ENCODE measurements at regions not wholly inside any gene's neighbourhood (a gene's known extent, or its start where the extent isn't known, plus 50 kb on each side); places are given as distances from the start of the nearest gene placed in this dataset.

DNA sequence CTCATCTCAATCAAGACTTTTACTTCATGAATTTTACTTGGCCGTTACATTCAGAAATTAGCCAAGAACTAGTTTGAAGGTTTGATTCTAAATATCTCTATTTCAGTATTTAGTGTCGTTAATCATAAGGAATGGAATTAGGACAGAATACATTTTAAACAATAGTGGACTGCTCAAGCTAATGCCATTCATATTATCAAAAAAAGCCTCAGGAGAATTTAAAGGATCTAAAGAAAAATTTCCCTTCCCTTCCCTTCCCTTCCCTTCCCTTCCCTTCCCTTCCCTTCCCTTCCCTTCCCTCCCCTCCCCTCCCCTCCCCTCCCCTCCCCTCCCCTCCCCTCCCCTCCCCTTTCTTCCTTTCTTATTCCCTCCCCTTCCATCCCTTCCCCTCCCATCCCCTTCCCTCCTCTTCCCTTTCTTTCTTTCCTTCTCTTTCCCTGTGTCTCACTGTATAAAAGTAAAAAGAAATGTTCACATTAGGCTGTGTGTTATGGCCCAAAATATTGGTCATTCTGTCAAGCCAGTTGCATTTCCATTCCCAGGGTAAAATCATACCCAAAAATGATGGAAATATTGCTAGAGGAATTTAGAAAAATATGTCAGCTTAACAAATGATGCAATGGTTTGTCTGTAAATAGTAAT, 717.8 kb downstream of the LUZP2 start:
- H3K36me3 ChIP-seq, result no peaks in the 10 kb centered on the region
- no peaks in the 10 kb centered on the region for H3K9me3 ChIP-seq
- WGBS, 2 donors, result 87 to 93% methylated on average over 2 of the region's 2 CpGs
- H3K27me3 ChIP-seq, result no peaks in the 10 kb centered on the region
- H3K27ac ChIP-seq, result no peak overlapping the region
- no peak overlapping the region for H3K4me3 ChIP-seq
- no peaks in the 10 kb centered on the region for H3K4me1 ChIP-seq
- TF ChIP-seq POLR2A (IDR thresholded peaks at IDR 0.05), result no peak
- TF ChIP-seq EP300 (IDR thresholded peaks at IDR 0.05), result no peak
- TF ChIP-seq POLR2AphosphoS5 (IDR thresholded peaks at IDR 0.05), result no peak
- TF ChIP-seq, protein P1, sequence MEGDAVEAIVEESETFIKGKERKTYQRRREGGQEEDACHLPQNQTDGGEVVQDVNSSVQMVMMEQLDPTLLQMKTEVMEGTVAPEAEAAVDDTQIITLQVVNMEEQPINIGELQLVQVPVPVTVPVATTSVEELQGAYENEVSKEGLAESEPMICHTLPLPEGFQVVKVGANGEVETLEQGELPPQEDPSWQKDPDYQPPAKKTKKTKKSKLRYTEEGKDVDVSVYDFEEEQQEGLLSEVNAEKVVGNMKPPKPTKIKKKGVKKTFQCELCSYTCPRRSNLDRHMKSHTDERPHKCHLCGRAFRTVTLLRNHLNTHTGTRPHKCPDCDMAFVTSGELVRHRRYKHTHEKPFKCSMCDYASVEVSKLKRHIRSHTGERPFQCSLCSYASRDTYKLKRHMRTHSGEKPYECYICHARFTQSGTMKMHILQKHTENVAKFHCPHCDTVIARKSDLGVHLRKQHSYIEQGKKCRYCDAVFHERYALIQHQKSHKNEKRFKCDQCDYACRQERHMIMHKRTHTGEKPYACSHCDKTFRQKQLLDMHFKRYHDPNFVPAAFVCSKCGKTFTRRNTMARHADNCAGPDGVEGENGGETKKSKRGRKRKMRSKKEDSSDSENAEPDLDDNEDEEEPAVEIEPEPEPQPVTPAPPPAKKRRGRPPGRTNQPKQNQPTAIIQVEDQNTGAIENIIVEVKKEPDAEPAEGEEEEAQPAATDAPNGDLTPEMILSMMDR (IDR thresholded peaks at IDR 0.05), result no peak
- no peak for DNase-seq
- intact Hi-C loops (cut with DNase I), result no loop called here

DNA sequence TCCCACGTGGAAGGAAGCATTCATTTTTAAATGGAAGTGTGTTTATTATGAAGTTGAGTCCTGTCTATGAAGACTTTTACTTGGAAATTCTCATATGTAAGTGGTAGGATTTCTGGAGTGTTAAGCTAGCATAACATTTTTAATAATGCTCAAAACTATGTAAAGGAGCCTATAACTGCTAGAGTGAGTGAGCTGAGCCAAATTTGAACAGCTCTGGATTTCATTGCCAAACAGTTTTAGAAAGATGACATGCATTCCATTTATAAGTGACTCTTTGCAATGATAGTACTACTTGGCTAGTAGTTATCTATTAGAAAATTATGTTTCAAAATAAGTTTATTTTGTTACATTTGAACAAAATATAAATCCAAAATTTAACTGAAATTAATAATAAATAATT, 721.2 kb downstream of the LUZP2 start:
- Histone ChIP-seq H3K27ac (no peak overlapping the region), H3K4me3 (no peak overlapping the region), H3K36me3 (no peaks in the 10 kb centered on the region), H3K4me1 (no peaks in the 10 kb centered on the region), H3K27me3 (no peaks in the 10 kb centered on the region), H3K9me3 (no peaks in the 10 kb centered on the region)
- TF ChIP-seq POLR2AphosphoS5 (IDR thresholded peaks at IDR 0.05) (no peak), EP300 (IDR thresholded peaks at IDR 0.05) (no peak)
- intact Hi-C loops (cut with DNase I), result no loop called here
- 51 to 58% methylated on average over 1 of the region's 1 CpG for WGBS, 2 donors
- no peak for DNase-seq

DNA sequence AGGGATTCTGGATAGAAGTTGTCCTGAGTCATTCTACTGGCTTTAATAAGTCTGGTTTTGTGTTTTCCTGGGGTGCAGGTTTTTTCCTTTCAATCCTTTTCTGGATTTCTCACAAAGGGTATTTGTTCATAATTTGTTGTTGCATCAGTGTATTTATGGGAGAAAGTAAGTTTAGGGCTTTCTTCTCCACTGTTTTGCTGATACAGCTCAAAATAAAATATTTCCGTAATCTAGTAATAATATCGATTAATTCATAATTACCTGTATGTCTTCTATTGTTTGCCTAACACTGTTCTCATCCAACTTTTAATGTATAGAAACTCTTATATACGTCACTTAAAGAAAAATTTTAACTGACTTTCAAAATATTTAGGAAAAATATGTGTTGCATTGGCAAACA, 728.2 kb downstream of the LUZP2 start:
- no peak for TF ChIP-seq POLR2AphosphoS5 (IDR thresholded peaks at IDR 0.05)
- TF ChIP-seq POLR2A (IDR thresholded peaks at IDR 0.05), result no peak
- intact Hi-C loops (cut with DNase I), result no loop called here
- H3K36me3 ChIP-seq, result no peaks in the 10 kb centered on the region
- H3K9me3 ChIP-seq, result peaks cover 0 to 4% (median 0%) of the 10 kb centered on the region in 4 donors
- H3K4me3 ChIP-seq, result no peak overlapping the region
- DNase-seq, result no peak
- WGBS, 2 donors, result 56 to 93% methylated on average over 3 of the region's 3 CpGs
- H3K27me3 ChIP-seq, result no peaks in the 10 kb centered on the region
- H3K4me1 ChIP-seq, result no peaks in the 10 kb centered on the region
- no peak overlapping the region for H3K27ac ChIP-seq

DNA sequence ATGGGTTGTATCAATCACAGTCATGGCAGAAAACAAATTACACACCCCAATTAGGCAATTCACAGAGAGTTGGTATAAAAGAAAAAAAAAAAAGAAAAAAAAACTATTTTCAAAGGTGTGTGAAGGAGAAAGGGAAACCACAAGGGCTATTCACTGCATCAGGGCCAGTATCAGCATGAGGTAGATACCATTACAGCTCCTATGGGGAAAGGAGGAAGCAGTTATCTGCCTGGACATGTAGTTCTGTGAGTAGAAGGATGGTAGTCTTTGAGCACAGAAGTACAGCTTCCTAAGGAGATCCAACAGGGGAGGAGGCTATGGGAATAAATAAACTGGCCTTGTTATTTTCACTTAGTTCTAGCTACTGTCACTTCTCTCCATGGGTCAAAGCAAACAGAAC, 746.1 kb downstream of the LUZP2 start:
- DNase-seq, result no peak
- TF ChIP-seq, protein P1 (IDR thresholded peaks at IDR 0.05), result no peak
- no peak for TF ChIP-seq POLR2A (IDR thresholded peaks at IDR 0.05)
- no peak for TF ChIP-seq POLR2AphosphoS5 (IDR thresholded peaks at IDR 0.05)
- TF ChIP-seq EP300 (IDR thresholded peaks at IDR 0.05), result no peak
- H3K9me3 ChIP-seq, result peaks cover 0 to 6% (median 0%) of the 10 kb centered on the region in 4 donors
- no peak overlapping the region for H3K4me3 ChIP-seq
- H3K36me3 ChIP-seq, result no peaks in the 10 kb centered on the region
- no peaks in the 10 kb centered on the region for H3K4me1 ChIP-seq
- no peak overlapping the region for H3K27ac ChIP-seq
- intact Hi-C loops (cut with DNase I), result loop anchor here (10.0 kb wide), 1 partner anchor 58 kb away; no protein-coding TSS in a partner anchor
- no peaks in the 10 kb centered on the region for H3K27me3 ChIP-seq

DNA sequence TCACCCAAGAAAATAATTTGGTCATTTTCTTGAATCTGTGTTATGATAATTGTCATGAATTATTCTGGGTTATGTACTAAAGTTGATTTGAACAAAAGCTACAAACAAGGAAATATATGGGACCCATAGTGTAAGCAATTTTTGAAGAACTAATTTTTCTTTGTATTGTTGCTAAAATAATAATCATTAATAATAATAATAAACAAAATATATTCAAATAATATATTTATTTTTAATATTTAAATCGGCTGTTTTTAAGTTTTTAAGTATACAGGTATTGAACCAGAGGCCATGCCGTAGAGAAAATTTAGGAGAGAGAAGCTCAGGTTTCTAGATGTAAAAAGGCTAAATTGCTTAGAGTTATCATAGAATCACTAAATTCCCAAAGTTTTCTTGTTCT, 747.3 kb downstream of the LUZP2 start:
- 91 to 93% methylated on average over 2 of the region's 2 CpGs for WGBS, 2 donors
- TF ChIP-seq POLR2AphosphoS5 (IDR thresholded peaks at IDR 0.05) (no peak), EP300 (IDR thresholded peaks at IDR 0.05) (no peak), POLR2A (IDR thresholded peaks at IDR 0.05) (no peak)
- TF ChIP-seq, protein P1 (IDR thresholded peaks at IDR 0.05), result no peak
- Histone ChIP-seq H3K9me3 (peaks cover 0 to 6% (median 0%) of the 10 kb centered on the region in 4 donors), H3K27me3 (no peaks in the 10 kb centered on the region), H3K27ac (no peak overlapping the region), H3K36me3 (no peaks in the 10 kb centered on the region), H3K4me3 (no peak overlapping the region), H3K4me1 (no peaks in the 10 kb centered on the region)
- no peak for DNase-seq
- intact Hi-C loops (cut with DNase I), result loop anchor here (10.0 kb wide), 1 partner anchor 59 kb away; no protein-coding TSS in a partner anchor

DNA sequence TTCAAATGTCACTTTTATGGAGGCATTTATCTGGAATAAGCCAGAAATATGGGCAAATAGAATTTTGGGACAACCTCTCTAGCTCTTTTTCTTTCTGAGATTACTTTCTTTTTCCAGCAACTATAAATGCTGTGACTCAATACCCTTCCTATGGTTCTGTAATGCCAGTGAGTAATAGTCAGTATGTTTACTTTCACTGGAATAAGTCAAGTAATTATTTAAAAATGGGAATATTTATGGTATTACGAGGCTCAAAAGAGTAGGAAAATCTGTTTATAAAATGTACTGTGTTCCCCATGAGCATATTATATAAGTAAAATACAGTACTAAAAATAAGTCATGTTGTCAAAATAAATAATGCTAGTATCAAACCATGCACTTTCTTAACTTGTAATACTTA, 750.5 kb downstream of the LUZP2 start:
- H3K4me1 ChIP-seq, result no peaks in the 10 kb centered on the region
- no peaks in the 10 kb centered on the region for H3K36me3 ChIP-seq
- no peaks in the 10 kb centered on the region for H3K27me3 ChIP-seq
- H3K9me3 ChIP-seq, result peaks cover 0 to 6% (median 0%) of the 10 kb centered on the region in 4 donors
- DNase-seq, result no peak
- no peak overlapping the region for H3K27ac ChIP-seq
- intact Hi-C loops (cut with DNase I), result loop anchor here (10.0 kb wide), 1 partner anchor 63 kb away; no protein-coding TSS in a partner anchor
- TF ChIP-seq, protein P1 (IDR thresholded peaks at IDR 0.05), result no peak
- TF ChIP-seq EP300 (IDR thresholded peaks at IDR 0.05) (no peak), POLR2AphosphoS5 (IDR thresholded peaks at IDR 0.05) (no peak), POLR2A (IDR thresholded peaks at IDR 0.05) (no peak)
- no peak overlapping the region for H3K4me3 ChIP-seq
- 24 to 29% methylated on average over 1 of the region's 1 CpG for WGBS, 2 donors
